ENCODE measurements at regions not wholly inside any gene's neighbourhood (a gene's known extent, or its start where the extent isn't known, plus 50 kb on each side); places are given as distances from the start of the nearest gene placed in this dataset.

- TF ChIP-seq POLR2A (IDR thresholded peaks at IDR 0.05), result no peak
- TF ChIP-seq CTCF (IDR thresholded peaks at IDR 0.05), result no peak
- no peak for TF ChIP-seq POLR2AphosphoS5 (IDR thresholded peaks at IDR 0.05)
Measured at GRCh38 chr4:183797445-183798300, 107.4 kb upstream of the STOX2 start.
